CD14-positive monocyte (primary cell): ENCODE measurements at regions not wholly inside any gene's neighbourhood (a gene's known extent, or its start where the extent isn't known, plus 50 kb on each side); places are given as distances from the start of the nearest gene placed in this dataset.

Experiments
- DNase-seq, 3 donors: peaks; one replicate each; pipeline ENCODE4 v3.0.0-alpha.2; 2011 to 2022
- H2AFZ ChIP-seq: 2 replicates; pipeline ENCODE4 v1.6.0; 2012; ENCODE audit warnings: mild to moderate bottlenecking, low read depth, low read length, inconsistent platforms; ENCODE audit not compliant: insufficient read depth, poor library complexity, severe bottlenecking
- H3K27ac ChIP-seq, 2 donors: 1 replicate in 1 of 2; 2 replicates in 1 of 2; pipeline ENCODE4 v1.5.1; 2012 to 2013; ENCODE audit warnings: low read length in 2 of 2, control low read depth in 1 of 2, inconsistent platforms in 1 of 2, low read depth in 1 of 2, mild to moderate bottlenecking in 1 of 2
- H3K27me3 ChIP-seq, 2 donors: one replicate each; pipeline versions ENCODE4 v1.6.0 to v1.6.1; 2011 to 2013; ENCODE audit warnings: low read length in 2 of 2; ENCODE audit not compliant: control insufficient read depth in 2 of 2, insufficient read depth in 2 of 2
- H3K36me3 ChIP-seq, 2 donors: replicated peaks in 1 of 2; 1 replicate in 1 of 2; 2 replicates in 1 of 2; pipeline versions ENCODE4 v1.5.1 to v1.6.1; 2012 to 2013; ENCODE audit warnings: low read length in 2 of 2, control low read depth in 1 of 2, inconsistent platforms in 1 of 2, mild to moderate bottlenecking in 1 of 2; ENCODE audit not compliant: insufficient read depth in 2 of 2, control insufficient read depth in 1 of 2
- H3K4me1 ChIP-seq, 2 donors: 1 replicate in 1 of 2; 2 replicates in 1 of 2; pipeline versions ENCODE4 v1.5.1 to v1.6.1; 2012 to 2013; ENCODE audit warnings: low read length in 2 of 2, control low read depth in 1 of 2, inconsistent platforms in 1 of 2, mild to moderate bottlenecking in 1 of 2, moderate library complexity in 1 of 2; ENCODE audit not compliant: insufficient read depth in 2 of 2, control insufficient read depth in 1 of 2
- H3K4me2 ChIP-seq: replicated peaks from 2 replicates; pipeline ENCODE3; 2012; ENCODE audit warnings: low read length, moderate library complexity, mild to moderate bottlenecking; ENCODE audit not compliant: poor library complexity, severe bottlenecking; ENCODE audit errors: extremely low read depth
- H3K4me3 ChIP-seq, 3 experiments: fragments of 200-600 bp in 1 of 3; sonication (generic) in 1 of 3; replicated peaks in 1 of 3; 1 replicate in 2 of 3; 2 replicates in 1 of 3; pipeline ENCODE4 v1.5.1; 2011 to 2013; ENCODE audit warnings: low read length in 3 of 3, mild to moderate bottlenecking in 3 of 3, control low read depth in 2 of 3, low read depth in 2 of 3, inconsistent platforms in 1 of 3, moderate library complexity in 1 of 3
- H3K79me2 ChIP-seq: 2 replicates; pipeline ENCODE4 v1.6.0; 2012; ENCODE audit warnings: mild to moderate bottlenecking, control low read depth, inconsistent platforms, low read length, moderate library complexity; ENCODE audit not compliant: insufficient read depth
- H3K9ac ChIP-seq: 2 replicates; pipeline ENCODE4 v1.6.0; 2017; ENCODE audit warnings: low read length, mild to moderate bottlenecking; ENCODE audit not compliant: insufficient read depth, poor library complexity, severe bottlenecking
- H3K9me3 ChIP-seq, 2 donors: replicated peaks in 1 of 2; 1 replicate in 1 of 2; 2 replicates in 1 of 2; pipeline versions ENCODE4 v1.5.1 to v1.6.1; 2012 to 2013; ENCODE audit warnings: low read length in 2 of 2, control low read depth in 1 of 2; ENCODE audit not compliant: control insufficient read depth in 1 of 2, insufficient read depth in 1 of 2
- H4K20me1 ChIP-seq: 2 replicates; pipeline ENCODE4 v1.6.0; 2012; ENCODE audit warnings: mild to moderate bottlenecking, low read length, control low read depth, moderate library complexity; ENCODE audit not compliant: insufficient read depth
- H3K27ac Mint-ChIP-seq, 7 donors: one replicate each; pipeline ENCODE4 v1.8.0; 2020; ENCODE audit warnings: mild to moderate bottlenecking in 7 of 7, mixed read lengths in 7 of 7, moderate library complexity in 6 of 7, inconsistent platforms in 2 of 7
- H3K27me3 Mint-ChIP-seq, 3 donors: one replicate each; pipeline ENCODE4 v1.8.0; 2021 to 2022; ENCODE audit warnings: low read depth in 3 of 3, mild to moderate bottlenecking in 3 of 3, mixed read lengths in 3 of 3, moderate library complexity in 3 of 3, inconsistent platforms in 1 of 3
- H3K36me3 Mint-ChIP-seq, 2 donors: one replicate each; pipeline ENCODE4 v1.8.0; 2020; ENCODE audit warnings: mixed read lengths in 2 of 2, inconsistent platforms in 1 of 2, mild to moderate bottlenecking in 1 of 2
- H3K4me1 Mint-ChIP-seq: one replicate; pipeline ENCODE4 v1.8.0; 2020; ENCODE audit warnings: mild to moderate bottlenecking, mixed read lengths
- H3K4me3 Mint-ChIP-seq, 2 donors: one replicate each; pipeline ENCODE4 v1.8.0; 2020; ENCODE audit warnings: mild to moderate bottlenecking in 2 of 2, mixed read lengths in 2 of 2, moderate library complexity in 1 of 2
- H3K9me3 Mint-ChIP-seq, 7 donors: one replicate each; pipeline ENCODE4 v1.8.0; 2020 to 2022; ENCODE audit warnings: mixed read lengths in 7 of 7, mild to moderate bottlenecking in 6 of 7, moderate library complexity in 6 of 7, inconsistent platforms in 2 of 7
- WGBS: methylation state at CpG from one replicate; pipeline ENCODE4 v1.1.5; 2013; ENCODE audit warnings: missing lambda C conversion rate; ENCODE audit not compliant: insufficient coverage; 5-methylcytosine and 5-hydroxymethylcytosine counted together
- intact Hi-C, 2 donors: fragments of 100-400 bp; cut with micrococcal nuclease; formaldehyde crosslinking; loops; one replicate each; pipeline versions ENCODE4 v1.15.0 to v1.15.1; 2023
- TF ChIP-seq, protein P1 (sequence below): fragments of 200-600 bp; IDR thresholded peaks from one replicate; pipeline ENCODE4 v1.8.0; 2022; ENCODE audit warnings: antibody characterized with exemption, mild to moderate bottlenecking

DNA sequence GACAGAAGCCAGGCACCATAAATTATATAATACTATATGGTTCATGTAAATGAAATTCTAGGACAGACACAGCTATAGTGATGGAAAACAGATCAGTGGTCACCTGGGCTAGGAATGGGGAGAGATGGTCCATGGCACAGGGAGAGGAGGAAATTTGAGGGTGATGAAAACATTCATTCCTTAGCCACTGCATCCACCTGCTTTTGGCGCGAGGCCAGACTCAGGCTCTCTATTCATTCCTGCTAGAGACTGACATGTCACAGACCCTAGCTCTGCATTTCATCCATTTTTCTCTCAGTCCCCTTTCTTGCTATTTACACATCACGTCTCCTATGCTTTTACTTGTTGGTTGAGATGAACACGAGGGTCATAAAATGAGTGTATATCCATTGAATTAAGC is 628.3 kb upstream of the SLC10A2 start:
- H3K27ac ChIP-seq, result no peak overlapping the region
- H3K27ac Mint-ChIP-seq, result no peak overlapping the region
- peaks cover 0 to 5% (median 0%) of the 10 kb centered on the region in 7 donors for H3K9me3 Mint-ChIP-seq
- intact Hi-C loops, result no loop called here
- no peak for DNase-seq
- no peak overlapping the region for H3K4me3 ChIP-seq
- H3K4me3 Mint-ChIP-seq, result no peak overlapping the region
- no peaks in the 10 kb centered on the region for H4K20me1 ChIP-seq
- H2AFZ ChIP-seq, result no peak overlapping the region
- H3K79me2 ChIP-seq, result no peaks in the 10 kb centered on the region
- no peaks in the 10 kb centered on the region for H3K36me3 Mint-ChIP-seq
- H3K36me3 ChIP-seq, result no peaks in the 10 kb centered on the region
- WGBS, result no CpG with 5 or more reads among the region's 4 CpGs
- no peaks in the 10 kb centered on the region for H3K27me3 Mint-ChIP-seq
- H3K27me3 ChIP-seq, result no peaks in the 10 kb centered on the region
- TF ChIP-seq, protein P1, sequence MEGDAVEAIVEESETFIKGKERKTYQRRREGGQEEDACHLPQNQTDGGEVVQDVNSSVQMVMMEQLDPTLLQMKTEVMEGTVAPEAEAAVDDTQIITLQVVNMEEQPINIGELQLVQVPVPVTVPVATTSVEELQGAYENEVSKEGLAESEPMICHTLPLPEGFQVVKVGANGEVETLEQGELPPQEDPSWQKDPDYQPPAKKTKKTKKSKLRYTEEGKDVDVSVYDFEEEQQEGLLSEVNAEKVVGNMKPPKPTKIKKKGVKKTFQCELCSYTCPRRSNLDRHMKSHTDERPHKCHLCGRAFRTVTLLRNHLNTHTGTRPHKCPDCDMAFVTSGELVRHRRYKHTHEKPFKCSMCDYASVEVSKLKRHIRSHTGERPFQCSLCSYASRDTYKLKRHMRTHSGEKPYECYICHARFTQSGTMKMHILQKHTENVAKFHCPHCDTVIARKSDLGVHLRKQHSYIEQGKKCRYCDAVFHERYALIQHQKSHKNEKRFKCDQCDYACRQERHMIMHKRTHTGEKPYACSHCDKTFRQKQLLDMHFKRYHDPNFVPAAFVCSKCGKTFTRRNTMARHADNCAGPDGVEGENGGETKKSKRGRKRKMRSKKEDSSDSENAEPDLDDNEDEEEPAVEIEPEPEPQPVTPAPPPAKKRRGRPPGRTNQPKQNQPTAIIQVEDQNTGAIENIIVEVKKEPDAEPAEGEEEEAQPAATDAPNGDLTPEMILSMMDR, result no peak
- no peaks in the 10 kb centered on the region for H3K4me1 Mint-ChIP-seq
- H3K4me1 ChIP-seq, result no peaks in the 10 kb centered on the region
- H3K4me2 ChIP-seq, result no peak overlapping the region
- H3K9me3 ChIP-seq, result peaks cover 0 to 6% of the 10 kb centered on the region in 2 donors
- no peak overlapping the region for H3K9ac ChIP-seq

DNA sequence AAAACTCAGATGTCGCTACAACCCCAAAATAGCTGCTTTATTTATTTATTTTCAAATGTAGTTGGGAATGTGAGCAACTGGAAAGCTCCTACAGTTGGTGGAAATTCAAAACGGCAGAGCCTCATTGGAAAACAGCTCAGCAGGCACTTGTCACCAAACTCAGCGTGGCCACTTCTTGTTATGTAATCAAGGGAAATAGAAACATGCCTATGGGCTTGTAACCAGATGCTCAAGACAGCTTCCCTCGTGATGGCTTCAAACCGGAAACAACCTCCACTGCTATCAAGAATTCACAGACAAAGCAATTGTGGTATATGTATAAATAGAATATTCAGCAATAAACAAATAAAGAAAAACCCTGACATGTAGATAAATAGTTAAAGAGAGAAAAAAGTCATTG is 627.8 kb upstream of the SLC10A2 start:
- Histone ChIP-seq H3K27ac (no peak overlapping the region), H3K36me3 (no peaks in the 10 kb centered on the region), H3K4me1 (no peaks in the 10 kb centered on the region), H2AFZ (no peak overlapping the region), H3K27me3 (no peaks in the 10 kb centered on the region), H3K4me2 (no peak overlapping the region), H3K9me3 (peaks cover 0 to 6% of the 10 kb centered on the region in 2 donors), H3K79me2 (no peaks in the 10 kb centered on the region), H3K4me3 (no peak overlapping the region), H4K20me1 (no peaks in the 10 kb centered on the region), H3K9ac (no peak overlapping the region)
- Mint-ChIP-seq H3K27me3 (no peaks in the 10 kb centered on the region), H3K36me3 (no peaks in the 10 kb centered on the region), H3K27ac (no peak overlapping the region), H3K4me1 (no peaks in the 10 kb centered on the region), H3K9me3 (peaks cover 0 to 5% (median 0%) of the 10 kb centered on the region in 7 donors), H3K4me3 (no peak overlapping the region)
- DNase-seq, result no peak
- WGBS, result 20% methylated on average over 1 of the region's 5 CpGs
- TF ChIP-seq, protein P1, result no peak
- intact Hi-C loops, result no loop called here
